ENCODE measurements at regions not wholly inside any gene's neighbourhood (a gene's known extent, or its start where the extent isn't known, plus 50 kb on each side); places are given as distances from the start of the nearest gene placed in this dataset.

DNA sequence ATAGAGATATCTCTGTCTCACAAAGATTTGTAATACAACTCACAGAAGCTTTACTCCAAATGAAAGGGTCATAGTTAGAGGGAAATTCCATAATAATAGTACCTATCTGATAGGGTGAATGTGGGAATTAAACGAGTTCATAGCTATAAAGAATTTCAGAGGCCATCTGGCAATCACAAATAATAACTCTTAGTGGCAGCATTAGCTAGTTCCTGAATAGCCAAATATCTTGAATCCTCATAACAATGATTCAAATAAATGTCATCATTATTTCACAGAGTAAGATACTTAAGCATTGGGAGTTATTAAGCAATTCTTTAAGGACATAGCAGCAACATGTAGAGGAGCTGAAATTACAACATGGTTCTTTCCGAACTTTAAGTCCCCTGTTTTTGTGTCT, 1265.0 kb upstream of the PIK3C3 start:
- TF ChIP-seq, protein P1, sequence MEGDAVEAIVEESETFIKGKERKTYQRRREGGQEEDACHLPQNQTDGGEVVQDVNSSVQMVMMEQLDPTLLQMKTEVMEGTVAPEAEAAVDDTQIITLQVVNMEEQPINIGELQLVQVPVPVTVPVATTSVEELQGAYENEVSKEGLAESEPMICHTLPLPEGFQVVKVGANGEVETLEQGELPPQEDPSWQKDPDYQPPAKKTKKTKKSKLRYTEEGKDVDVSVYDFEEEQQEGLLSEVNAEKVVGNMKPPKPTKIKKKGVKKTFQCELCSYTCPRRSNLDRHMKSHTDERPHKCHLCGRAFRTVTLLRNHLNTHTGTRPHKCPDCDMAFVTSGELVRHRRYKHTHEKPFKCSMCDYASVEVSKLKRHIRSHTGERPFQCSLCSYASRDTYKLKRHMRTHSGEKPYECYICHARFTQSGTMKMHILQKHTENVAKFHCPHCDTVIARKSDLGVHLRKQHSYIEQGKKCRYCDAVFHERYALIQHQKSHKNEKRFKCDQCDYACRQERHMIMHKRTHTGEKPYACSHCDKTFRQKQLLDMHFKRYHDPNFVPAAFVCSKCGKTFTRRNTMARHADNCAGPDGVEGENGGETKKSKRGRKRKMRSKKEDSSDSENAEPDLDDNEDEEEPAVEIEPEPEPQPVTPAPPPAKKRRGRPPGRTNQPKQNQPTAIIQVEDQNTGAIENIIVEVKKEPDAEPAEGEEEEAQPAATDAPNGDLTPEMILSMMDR (IDR thresholded peaks at IDR 0.05) = no peak
- no peak for TF ChIP-seq POLR2A (IDR thresholded peaks at IDR 0.05)

Measured in testis (tissue), 2 donors.